OCI-LY1 (cell line): ENCODE measurements at regions not wholly inside any gene's neighbourhood (a gene's known extent, or its start where the extent isn't known, plus 50 kb on each side); places are given as distances from the start of the nearest gene placed in this dataset.

Experiments
- CTCF ChIP-seq: fragments of 200-600 bp; sonication (generic), shearing (Covaris generic); IDR thresholded peaks from 2 replicates; pipeline ENCODE4 v1.5.1; 2017; ENCODE audit warnings: mild to moderate bottlenecking, antibody characterized with exemption, low read length, moderate library complexity, mixed read lengths
- EZH2 ChIP-seq: fragments of 200-600 bp; sonication (generic), shearing (Covaris generic); IDR thresholded peaks from 2 replicates; pipeline ENCODE4 v1.8.0; 2017; ENCODE audit warnings: borderline replicate concordance, mixed run types, mild to moderate bottlenecking, antibody characterized with exemption, low read length, moderate library complexity, mixed read lengths

DNA sequence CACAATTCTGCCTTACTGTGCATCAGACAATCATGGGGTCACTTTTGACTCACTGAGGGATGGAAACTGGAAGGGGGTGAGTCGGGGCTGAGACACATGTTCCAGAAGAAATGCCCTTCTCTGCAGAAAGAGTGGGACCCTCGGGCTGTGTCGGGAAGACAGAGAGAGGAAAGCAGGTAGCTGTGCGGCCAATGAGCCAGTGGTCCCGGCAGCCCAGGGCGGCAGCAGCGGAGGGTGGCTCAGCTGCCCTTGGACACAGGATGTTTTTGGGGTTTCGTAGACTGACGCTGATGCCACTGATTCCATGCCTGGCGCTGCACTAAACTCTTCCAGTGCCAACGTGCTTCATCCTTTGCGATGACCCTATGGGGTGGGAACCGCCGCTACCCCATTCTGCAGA is 78.4 kb upstream of the PPP1R26 start:
- TF ChIP-seq CTCF (no peak), EZH2 (no peak)
